Neural crest cell (in vitro differentiated cells): ENCODE measurements at regions not wholly inside any gene's neighbourhood (a gene's known extent, or its start where the extent isn't known, plus 50 kb on each side); places are given as distances from the start of the nearest gene placed in this dataset.

Source experiments
- DNase-seq: peaks from one replicate; pipeline ENCODE4 v3.0.0; 2021; ENCODE audit warnings: low read depth, mixed read lengths, low spot score
- H3K27ac Mint-ChIP-seq: one replicate; pipeline ENCODE4 v1.8.0; 2021; ENCODE audit warnings: mild to moderate bottlenecking, mixed read lengths; ENCODE audit not compliant: unreplicated experiment
- H3K27me3 Mint-ChIP-seq: 2 replicates; pipeline ENCODE4 v1.8.0; 2021; ENCODE audit warnings: low read depth, mild to moderate bottlenecking, mixed read lengths
- H3K36me3 Mint-ChIP-seq: 2 replicates; pipeline ENCODE4 v1.8.0; 2021; ENCODE audit warnings: low read depth, mild to moderate bottlenecking, mixed read lengths
- H3K4me1 Mint-ChIP-seq: 2 replicates; pipeline ENCODE4 v1.8.0; 2021; ENCODE audit warnings: mixed read lengths
- H3K4me3 Mint-ChIP-seq: one replicate; pipeline ENCODE4 v1.8.0; 2021; ENCODE audit warnings: mild to moderate bottlenecking, mixed read lengths
- H3K9me3 Mint-ChIP-seq: 2 replicates; pipeline ENCODE4 v1.8.0; 2021; ENCODE audit warnings: mixed read lengths
- TF ChIP-seq, protein P1 (sequence below): fragments of 200-600 bp; sonication (generic); conservative IDR thresholded peaks from 2 replicates; pipeline ENCODE4 v1.5.0; 2021; ENCODE audit warnings: antibody characterized with exemption, mild to moderate bottlenecking

DNA sequence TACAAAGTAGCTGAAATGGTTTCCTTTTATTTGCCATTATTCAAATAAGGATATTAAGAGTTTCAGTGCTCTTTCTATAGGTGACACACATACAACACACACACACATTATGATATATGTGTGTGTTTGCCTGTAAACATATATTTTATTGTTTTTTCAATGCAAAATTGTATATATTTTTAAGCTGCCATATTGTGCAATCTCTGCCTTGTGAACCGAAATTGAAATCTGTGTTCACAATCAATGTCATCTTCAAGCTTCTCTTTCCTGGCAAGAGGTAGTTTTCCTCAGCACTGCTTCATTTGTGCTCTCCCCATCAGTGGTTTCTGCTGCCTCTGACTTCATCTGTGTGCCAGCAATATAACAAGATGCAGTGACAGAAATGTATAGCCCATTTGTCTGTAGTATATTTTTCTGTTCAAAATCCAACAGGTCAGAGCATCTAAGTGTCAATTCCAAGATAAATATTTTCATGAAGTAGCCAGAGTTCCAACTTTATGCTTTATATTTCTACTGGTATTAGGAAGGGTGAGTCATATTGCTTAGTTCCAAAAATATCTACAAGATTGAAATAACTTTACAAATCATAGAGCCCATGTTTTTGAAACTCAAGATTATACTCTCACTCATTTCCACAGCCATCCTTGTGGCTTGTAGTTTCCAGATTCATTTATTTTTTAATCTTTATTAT, 1704.8 kb upstream of the CDH9 start:
- peaks cover 2% of the 10 kb centered on the region for H3K9me3 Mint-ChIP-seq
- no peak overlapping the region for H3K27ac Mint-ChIP-seq
- no peaks in the 10 kb centered on the region for H3K27me3 Mint-ChIP-seq
- TF ChIP-seq, protein P1, sequence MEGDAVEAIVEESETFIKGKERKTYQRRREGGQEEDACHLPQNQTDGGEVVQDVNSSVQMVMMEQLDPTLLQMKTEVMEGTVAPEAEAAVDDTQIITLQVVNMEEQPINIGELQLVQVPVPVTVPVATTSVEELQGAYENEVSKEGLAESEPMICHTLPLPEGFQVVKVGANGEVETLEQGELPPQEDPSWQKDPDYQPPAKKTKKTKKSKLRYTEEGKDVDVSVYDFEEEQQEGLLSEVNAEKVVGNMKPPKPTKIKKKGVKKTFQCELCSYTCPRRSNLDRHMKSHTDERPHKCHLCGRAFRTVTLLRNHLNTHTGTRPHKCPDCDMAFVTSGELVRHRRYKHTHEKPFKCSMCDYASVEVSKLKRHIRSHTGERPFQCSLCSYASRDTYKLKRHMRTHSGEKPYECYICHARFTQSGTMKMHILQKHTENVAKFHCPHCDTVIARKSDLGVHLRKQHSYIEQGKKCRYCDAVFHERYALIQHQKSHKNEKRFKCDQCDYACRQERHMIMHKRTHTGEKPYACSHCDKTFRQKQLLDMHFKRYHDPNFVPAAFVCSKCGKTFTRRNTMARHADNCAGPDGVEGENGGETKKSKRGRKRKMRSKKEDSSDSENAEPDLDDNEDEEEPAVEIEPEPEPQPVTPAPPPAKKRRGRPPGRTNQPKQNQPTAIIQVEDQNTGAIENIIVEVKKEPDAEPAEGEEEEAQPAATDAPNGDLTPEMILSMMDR, result no peak
- H3K36me3 Mint-ChIP-seq, result no peaks in the 10 kb centered on the region
- H3K4me1 Mint-ChIP-seq, result no peaks in the 10 kb centered on the region
- DNase-seq, result no peak
- no peak overlapping the region for H3K4me3 Mint-ChIP-seq

DNA sequence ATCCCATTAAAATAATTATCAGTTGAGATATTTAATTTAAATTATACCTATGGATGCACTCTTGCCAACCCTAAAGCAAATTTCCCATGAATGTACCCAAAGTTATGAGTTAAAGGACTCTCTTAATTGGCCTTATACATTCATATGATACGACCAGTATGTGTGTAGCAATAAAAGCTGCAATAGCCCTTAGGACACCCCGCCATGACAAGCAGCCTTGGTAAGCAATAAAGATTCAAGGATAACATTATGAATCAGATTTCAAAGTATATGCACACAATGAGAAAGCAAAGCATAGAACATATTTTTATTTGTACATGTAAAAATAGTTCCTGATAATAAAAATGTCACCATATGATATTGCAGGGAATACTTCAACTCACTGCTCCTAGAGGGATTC, 1699.3 kb upstream of the CDH9 start:
- no peak overlapping the region for H3K4me3 Mint-ChIP-seq
- TF ChIP-seq, protein P1, result no peak
- no peaks in the 10 kb centered on the region for H3K36me3 Mint-ChIP-seq
- no peaks in the 10 kb centered on the region for H3K4me1 Mint-ChIP-seq
- no peak for DNase-seq
- H3K9me3 Mint-ChIP-seq, result peaks cover 2% of the 10 kb centered on the region
- no peak overlapping the region for H3K27ac Mint-ChIP-seq
- no peaks in the 10 kb centered on the region for H3K27me3 Mint-ChIP-seq

DNA sequence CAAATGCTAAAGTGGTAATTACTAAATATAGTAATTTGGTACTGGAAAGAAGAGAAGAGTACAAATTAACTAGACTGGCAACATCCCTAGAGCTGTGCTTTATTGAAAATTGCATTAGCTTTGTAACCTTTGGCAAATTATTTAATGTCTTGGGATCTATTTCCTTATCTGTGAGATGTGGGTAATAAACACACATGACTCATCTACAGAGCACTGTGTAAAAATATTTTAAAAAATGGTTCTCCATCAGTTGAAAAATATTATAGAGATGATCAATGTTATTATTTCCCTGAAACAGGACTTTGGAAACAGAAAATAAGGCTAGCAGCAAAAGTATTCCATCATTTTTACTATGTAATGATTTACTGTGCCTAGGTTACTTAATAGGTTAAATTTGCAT, 1698.8 kb upstream of the CDH9 start:
- Mint-ChIP-seq H3K9me3 (peaks cover 2% of the 10 kb centered on the region), H3K4me1 (no peaks in the 10 kb centered on the region), H3K4me3 (no peak overlapping the region), H3K36me3 (no peaks in the 10 kb centered on the region), H3K27me3 (no peaks in the 10 kb centered on the region), H3K27ac (no peak overlapping the region)
- TF ChIP-seq, protein P1, result no peak
- no peak for DNase-seq

DNA sequence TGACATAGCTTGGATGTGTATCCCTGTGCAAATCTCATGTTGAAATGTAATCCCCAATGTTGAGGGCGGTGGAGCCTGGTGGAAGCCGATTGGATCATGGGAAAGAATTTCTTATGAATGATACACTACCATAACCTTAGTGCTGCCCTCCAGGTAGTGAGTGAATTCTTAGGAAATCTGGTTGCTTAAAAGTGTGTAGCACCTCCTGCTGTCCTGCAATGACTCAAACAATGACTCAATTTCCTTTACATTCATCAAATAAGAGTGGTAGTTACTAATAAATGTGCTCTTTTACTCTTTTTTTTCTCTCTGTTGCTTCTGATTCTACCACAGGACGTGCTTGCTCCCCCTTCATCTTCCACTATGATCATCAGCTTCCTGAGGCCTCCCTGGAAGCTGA, 1696.0 kb upstream of the CDH9 start:
- Mint-ChIP-seq H3K4me1 (no peaks in the 10 kb centered on the region), H3K36me3 (no peaks in the 10 kb centered on the region), H3K9me3 (peaks cover 6% of the 10 kb centered on the region), H3K4me3 (no peak overlapping the region), H3K27me3 (no peaks in the 10 kb centered on the region), H3K27ac (no peak overlapping the region)
- DNase-seq, result no peak
- TF ChIP-seq, protein P1, result no peak

DNA sequence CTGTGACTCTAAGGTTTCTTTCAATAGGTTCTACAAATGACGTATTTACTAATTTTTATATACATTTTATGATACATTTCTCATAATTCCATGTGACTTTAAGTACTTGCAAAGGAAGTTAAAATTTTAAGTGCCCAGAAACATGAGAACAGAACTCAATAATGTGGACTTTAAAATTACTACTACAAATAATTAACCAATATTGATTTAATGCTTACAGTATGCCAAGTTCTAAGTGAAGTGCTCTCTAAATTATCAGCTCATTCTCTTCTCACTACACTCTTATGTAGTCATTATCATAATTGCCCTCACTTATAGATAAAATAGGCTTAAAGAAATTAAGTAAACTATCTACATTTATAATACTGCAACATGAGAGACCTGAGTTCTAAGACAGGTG, 1690.7 kb upstream of the CDH9 start:
- Mint-ChIP-seq H3K36me3 (no peaks in the 10 kb centered on the region), H3K4me3 (no peak overlapping the region), H3K27ac (no peak overlapping the region), H3K9me3 (peaks cover 6% of the 10 kb centered on the region), H3K4me1 (no peaks in the 10 kb centered on the region), H3K27me3 (no peaks in the 10 kb centered on the region)
- TF ChIP-seq, protein P1, result no peak
- no peak for DNase-seq

DNA sequence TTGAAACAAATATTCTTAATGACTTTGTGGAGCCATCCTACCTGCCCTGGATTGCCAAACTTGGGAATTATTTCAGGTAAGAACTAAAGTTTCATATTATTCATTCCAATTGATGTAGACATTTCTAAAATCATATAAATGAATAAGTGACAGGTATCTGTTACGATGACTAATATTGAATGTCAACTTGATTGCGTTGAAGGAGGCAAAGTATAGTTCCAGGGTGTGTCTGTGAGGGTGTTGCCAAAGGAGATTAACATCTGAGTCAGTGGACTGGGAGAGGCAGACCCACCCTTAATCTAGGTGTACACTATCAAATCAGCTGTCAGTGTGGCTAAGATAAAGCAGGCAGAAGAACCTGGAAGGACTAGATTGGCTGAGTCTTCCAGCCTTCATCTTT, 1688.4 kb upstream of the CDH9 start:
- Mint-ChIP-seq H3K36me3 (no peaks in the 10 kb centered on the region), H3K4me1 (no peaks in the 10 kb centered on the region), H3K27ac (no peak overlapping the region), H3K27me3 (no peaks in the 10 kb centered on the region), H3K4me3 (no peak overlapping the region), H3K9me3 (peaks cover 6% of the 10 kb centered on the region)
- DNase-seq, result no peak
- TF ChIP-seq, protein P1, result no peak
